Memory B cell (primary cell): ENCODE measurements at regions not wholly inside any gene's neighbourhood (a gene's known extent, or its start where the extent isn't known, plus 50 kb on each side); places are given as distances from the start of the nearest gene placed in this dataset.

ENCODE experiments used
- ATAC-seq: fragments of 150-1000 bp; cut with Tn5 transposase; 2 replicates; pipeline ENCODE4 v1.10.0; 2021; ENCODE audit warnings: low read depth, mild to moderate bottlenecking, moderate library complexity
- DNase-seq, 2 donors: peaks; one replicate each; pipeline ENCODE4 v3.0.0; 2022; ENCODE audit warnings: low spot score in 2 of 2
- H3K27ac Mint-ChIP-seq: one replicate; pipeline ENCODE4 v1.8.0; 2022; ENCODE audit warnings: mild to moderate bottlenecking, moderate library complexity, mixed read lengths
- H3K27me3 Mint-ChIP-seq: one replicate; pipeline ENCODE4 v1.8.0; 2022; ENCODE audit warnings: mixed read lengths
- H3K36me3 Mint-ChIP-seq: one replicate; pipeline ENCODE4 v1.8.0; 2022; ENCODE audit warnings: mild to moderate bottlenecking, mixed read lengths
- H3K4me1 Mint-ChIP-seq: one replicate; pipeline ENCODE4 v1.8.0; 2022; ENCODE audit warnings: mixed read lengths
- H3K4me3 Mint-ChIP-seq: one replicate; pipeline ENCODE4 v1.8.0; 2022; ENCODE audit warnings: mild to moderate bottlenecking, moderate library complexity, mixed read lengths
- H3K9me3 Mint-ChIP-seq: one replicate; pipeline ENCODE4 v1.8.0; 2022; ENCODE audit warnings: mixed read lengths

DNA sequence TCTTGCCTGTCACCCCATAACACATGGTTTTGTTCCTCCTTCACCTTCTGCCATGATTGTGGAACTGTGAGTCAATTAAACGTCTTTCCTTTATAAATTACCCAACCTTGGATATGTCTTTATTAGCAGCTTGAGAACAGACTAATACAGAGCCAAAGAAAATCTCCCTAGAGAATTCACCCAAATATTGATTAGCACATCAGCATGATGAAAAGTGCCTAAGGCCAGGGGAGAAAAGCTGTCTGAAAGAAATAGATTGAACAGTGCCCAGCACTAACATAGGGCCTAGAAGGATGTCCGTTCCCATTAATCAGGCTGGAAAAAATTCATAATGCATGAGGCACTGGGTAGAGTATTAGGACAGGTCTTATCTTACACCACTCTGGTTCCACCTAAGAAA lies 111.9 kb upstream of the CALN1 start:
- no peaks in the 10 kb centered on the region for H3K4me1 Mint-ChIP-seq
- DNase-seq (no peak), ATAC-seq (no peak)
- no peaks in the 10 kb centered on the region for H3K27me3 Mint-ChIP-seq
- H3K27ac Mint-ChIP-seq: no peak overlapping the region
- peaks cover 2% of the 10 kb centered on the region for H3K9me3 Mint-ChIP-seq
- H3K36me3 Mint-ChIP-seq: no peaks in the 10 kb centered on the region
- no peak overlapping the region for H3K4me3 Mint-ChIP-seq

- Mint-ChIP-seq H3K4me1 (no peaks in the 10 kb centered on the region), H3K4me3 (no peak overlapping the region)
Observed at GRCh38 chr7:72504061-72504706, 92.0 kb upstream of the CALN1 start.

GRCh38 chr7:72503644-72504043 lies 91.5 kb upstream of the CALN1 start:
- Mint-ChIP-seq H3K4me1 (no peaks in the 10 kb centered on the region), H3K36me3 (no peaks in the 10 kb centered on the region), H3K27me3 (no peaks in the 10 kb centered on the region), H3K4me3 (no peak overlapping the region), H3K9me3 (no peaks in the 10 kb centered on the region), H3K27ac (no peak overlapping the region)
- DNase-seq: no peak
- no peak for ATAC-seq

More at GRCh38 chr7:72504061-72504706, 92.0 kb upstream of the CALN1 start:
- no peak overlapping the region for H3K27ac Mint-ChIP-seq
- H3K9me3 Mint-ChIP-seq: no peaks in the 10 kb centered on the region
- ATAC-seq: no peak
- no peak for DNase-seq
- no peaks in the 10 kb centered on the region for H3K27me3 Mint-ChIP-seq
- no peaks in the 10 kb centered on the region for H3K36me3 Mint-ChIP-seq

DNA sequence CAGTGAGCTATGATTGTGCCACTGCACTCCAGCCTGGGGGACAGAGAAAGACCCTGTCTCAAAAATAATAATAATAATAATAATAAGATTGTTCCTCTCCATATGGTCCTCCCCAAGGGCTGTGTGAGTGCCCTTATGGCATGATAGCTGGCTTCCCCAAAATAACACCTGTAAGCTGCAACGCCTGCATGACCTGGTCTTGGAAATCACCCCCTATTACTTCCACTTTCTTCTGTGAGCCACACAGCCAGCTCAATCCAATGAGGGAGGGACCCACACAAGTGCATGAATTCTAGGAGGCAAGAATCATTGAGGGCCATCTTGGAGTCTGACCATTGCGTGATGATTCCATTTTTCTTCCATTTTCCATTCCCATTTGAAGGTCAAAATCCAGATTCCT lies 82.7 kb upstream of the CALN1 start:
- Mint-ChIP-seq H3K27ac (no peak overlapping the region), H3K9me3 (peaks cover 11% of the 10 kb centered on the region), H3K27me3 (no peaks in the 10 kb centered on the region), H3K36me3 (no peaks in the 10 kb centered on the region), H3K4me3 (no peak overlapping the region), H3K4me1 (no peaks in the 10 kb centered on the region)
- no peak for DNase-seq
- no peak for ATAC-seq

DNA sequence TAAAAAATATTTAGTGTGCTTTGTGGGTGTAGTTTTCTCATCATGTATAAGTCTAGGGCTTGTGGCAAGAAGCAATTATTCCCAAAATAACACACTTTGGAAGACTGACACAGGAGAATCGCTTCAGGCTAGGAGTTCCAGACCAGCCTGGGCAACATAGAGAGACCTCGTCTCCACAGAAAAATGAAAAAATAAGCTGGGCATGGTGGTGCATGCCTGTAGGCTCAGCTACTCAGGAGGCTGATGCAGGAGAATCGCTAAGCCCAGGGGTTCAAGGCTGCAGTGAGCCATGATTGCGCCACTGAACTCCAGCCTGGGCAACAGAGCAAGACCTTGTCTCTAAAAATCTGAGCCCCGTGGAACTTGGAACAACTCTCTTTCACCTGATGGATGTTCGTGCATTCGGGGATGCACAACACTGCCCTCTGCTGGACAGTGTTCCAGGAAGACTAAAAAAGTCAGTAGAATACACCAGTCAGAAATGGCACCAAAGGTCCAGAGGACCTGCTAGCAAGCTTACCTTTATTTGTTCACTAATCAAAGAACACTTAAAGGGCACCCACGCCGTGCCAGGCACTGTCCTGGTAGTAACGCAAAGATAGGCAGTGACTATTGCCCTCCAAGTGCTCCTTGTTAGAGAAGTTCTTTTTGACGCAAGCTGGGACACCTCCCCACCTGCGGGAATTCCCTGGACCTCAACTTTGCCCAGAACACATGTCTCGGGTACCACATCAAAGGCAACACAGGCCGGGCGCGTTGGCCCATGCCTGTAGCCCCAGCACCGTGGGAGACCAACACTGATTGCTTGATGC lies 81.9 kb upstream of the CALN1 start:
- no peak overlapping the region for H3K27ac Mint-ChIP-seq
- no peak overlapping the region for H3K4me3 Mint-ChIP-seq
- peak; percentile 24 to 41 for DNase-seq
- no peaks in the 10 kb centered on the region for H3K36me3 Mint-ChIP-seq
- H3K4me1 Mint-ChIP-seq: no peaks in the 10 kb centered on the region
- H3K9me3 Mint-ChIP-seq: peaks cover 11% of the 10 kb centered on the region
- no peak for ATAC-seq
- H3K27me3 Mint-ChIP-seq: no peaks in the 10 kb centered on the region

DNA sequence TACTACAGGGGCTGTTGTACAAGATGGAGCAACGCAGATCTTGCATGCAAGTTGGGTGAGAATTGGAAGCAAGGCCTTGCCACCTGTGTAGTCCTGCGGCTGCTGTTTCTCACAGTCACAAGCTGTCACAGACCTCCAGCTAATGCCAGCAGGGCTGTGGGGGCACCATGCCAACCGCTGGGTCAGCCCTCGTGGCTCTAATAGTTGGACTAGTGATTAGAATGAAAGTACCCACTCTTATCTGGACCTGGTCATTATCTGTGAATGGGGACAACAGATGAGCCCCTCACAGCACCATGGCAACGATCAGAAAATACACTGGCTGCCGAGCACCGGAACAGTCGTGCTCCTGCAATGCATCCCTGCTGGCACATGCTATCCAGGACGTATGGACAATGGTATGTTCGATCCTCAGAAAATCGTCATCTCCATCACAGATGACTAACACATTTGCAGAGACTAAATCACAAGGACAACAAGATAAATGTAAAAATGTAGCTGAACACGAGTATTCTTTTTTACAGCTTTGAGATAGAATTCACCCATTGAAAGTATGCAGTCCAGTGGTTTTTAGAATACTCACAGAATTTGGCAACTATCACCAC lies 80.4 kb upstream of the CALN1 start:
- no peaks in the 10 kb centered on the region for H3K4me1 Mint-ChIP-seq

DNA sequence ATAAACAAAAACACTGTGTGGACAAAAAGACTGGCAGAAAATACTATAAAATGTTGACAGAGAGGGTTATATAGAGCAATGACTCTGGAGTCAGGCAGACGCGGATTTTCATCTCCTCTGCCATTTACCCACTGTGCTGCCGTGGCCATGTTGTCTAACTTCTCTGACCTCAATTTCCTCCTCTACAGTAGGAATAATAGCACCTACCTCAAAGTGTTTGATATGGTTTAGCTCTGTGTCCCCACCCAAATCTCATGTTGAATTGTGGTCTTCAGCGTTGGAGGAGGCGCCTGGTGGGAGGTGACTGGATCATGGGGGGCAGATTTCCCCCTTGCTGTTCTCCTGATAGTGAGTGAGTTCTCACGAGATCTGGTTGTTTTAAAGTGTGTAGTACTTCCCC lies 78.2 kb upstream of the CALN1 start:
- no peaks in the 10 kb centered on the region for H3K27me3 Mint-ChIP-seq
- ATAC-seq (no peak), DNase-seq (no peak)
- H3K4me1 Mint-ChIP-seq: no peaks in the 10 kb centered on the region
- H3K4me3 Mint-ChIP-seq: no peak overlapping the region
- H3K9me3 Mint-ChIP-seq: peaks cover 10% of the 10 kb centered on the region
- no peak overlapping the region for H3K27ac Mint-ChIP-seq
- peaks cover 2% of the 10 kb centered on the region for H3K36me3 Mint-ChIP-seq

More for the DNA sequence above, 80.4 kb upstream of the CALN1 start:
- Mint-ChIP-seq H3K27ac (no peak overlapping the region), H3K9me3 (peaks cover 7% of the 10 kb centered on the region), H3K4me3 (no peak overlapping the region), H3K27me3 (no peaks in the 10 kb centered on the region), H3K36me3 (peaks cover 1% of the 10 kb centered on the region)
- no peak for ATAC-seq
- DNase-seq: no peak

DNA sequence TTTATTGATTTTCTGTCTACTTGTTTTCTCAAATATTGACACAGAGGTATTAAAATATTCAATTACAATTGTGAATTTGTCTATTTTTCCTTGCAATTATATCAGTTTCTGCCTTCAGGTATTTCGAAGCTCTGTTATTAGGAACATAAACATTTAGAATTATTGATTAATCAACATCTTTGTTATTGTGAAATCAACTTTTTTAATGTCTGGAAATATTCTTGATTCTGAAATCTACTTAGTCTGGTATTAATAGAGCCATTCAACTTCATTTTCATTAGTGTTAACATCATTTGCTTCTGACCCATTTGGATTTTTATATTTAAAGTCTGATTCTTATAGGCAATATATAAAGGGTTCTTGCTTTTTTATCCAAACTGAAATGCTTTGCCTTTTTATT lies 69.8 kb upstream of the CALN1 start:
- Mint-ChIP-seq H3K9me3 (peaks cover 5% of the 10 kb centered on the region), H3K4me1 (no peaks in the 10 kb centered on the region), H3K27me3 (no peaks in the 10 kb centered on the region), H3K36me3 (no peaks in the 10 kb centered on the region), H3K4me3 (no peak overlapping the region), H3K27ac (no peak overlapping the region)
- no peak for ATAC-seq
- DNase-seq: no peak

DNA sequence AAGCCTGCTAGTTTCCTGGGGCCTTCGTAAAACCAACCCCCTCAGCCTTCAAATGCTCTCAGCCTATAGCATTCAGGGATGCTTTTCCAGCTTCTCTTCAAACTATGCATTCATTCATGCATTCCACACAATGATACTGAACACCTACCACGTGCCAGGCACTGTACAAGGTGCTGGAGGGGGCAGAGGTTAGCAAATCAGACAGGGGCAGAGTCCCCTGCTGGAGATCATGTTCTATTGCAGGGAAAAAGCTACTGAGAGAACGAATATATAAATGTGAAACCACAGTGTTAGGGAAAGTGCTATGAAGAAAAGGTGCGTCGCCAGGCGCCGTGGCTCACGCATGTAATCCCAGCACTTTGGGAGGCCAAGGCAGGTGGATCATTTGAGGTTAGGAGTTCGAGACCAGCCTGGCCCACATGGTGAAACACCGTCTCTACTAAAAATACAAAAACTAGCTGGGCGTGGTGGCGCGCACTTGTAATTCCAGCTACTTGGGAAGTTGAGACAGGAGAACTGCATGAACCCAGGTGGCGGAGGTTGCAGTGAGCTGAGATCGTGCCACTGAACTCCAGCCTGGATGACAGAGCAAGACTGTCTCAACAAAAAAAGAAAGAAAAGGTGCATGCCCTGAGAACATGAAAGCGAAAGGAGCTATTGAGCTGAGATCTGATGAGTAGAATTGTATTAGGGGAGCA lies 64.6 kb upstream of the CALN1 start:
- no peak for ATAC-seq
- H3K27me3 Mint-ChIP-seq: peaks cover 3% of the 10 kb centered on the region
- no peak overlapping the region for H3K4me3 Mint-ChIP-seq

GRCh38 chr7:72467237-72467636 lies 55.1 kb upstream of the CALN1 start:
- no peak for ATAC-seq
- no peak overlapping the region for H3K4me3 Mint-ChIP-seq
- H3K27ac Mint-ChIP-seq: no peak overlapping the region
- no peak for DNase-seq
- H3K9me3 Mint-ChIP-seq: peaks cover 6% of the 10 kb centered on the region
- H3K27me3 Mint-ChIP-seq: peaks cover 4% of the 10 kb centered on the region
- no peaks in the 10 kb centered on the region for H3K4me1 Mint-ChIP-seq
- H3K36me3 Mint-ChIP-seq: no peaks in the 10 kb centered on the region

More for the DNA sequence above, 64.6 kb upstream of the CALN1 start:
- peaks cover 6% of the 10 kb centered on the region for H3K9me3 Mint-ChIP-seq
- no peak for DNase-seq
- no peak overlapping the region for H3K27ac Mint-ChIP-seq
- H3K4me1 Mint-ChIP-seq: no peaks in the 10 kb centered on the region
- no peaks in the 10 kb centered on the region for H3K36me3 Mint-ChIP-seq

- ATAC-seq: no peak
- no peak overlapping the region for H3K4me3 Mint-ChIP-seq
- no peaks in the 10 kb centered on the region for H3K36me3 Mint-ChIP-seq
- no peak for DNase-seq
- H3K27ac Mint-ChIP-seq: no peak overlapping the region
- peaks cover 6% of the 10 kb centered on the region for H3K9me3 Mint-ChIP-seq
- peaks cover 2% of the 10 kb centered on the region for H3K27me3 Mint-ChIP-seq
- no peaks in the 10 kb centered on the region for H3K4me1 Mint-ChIP-seq
Observed at GRCh38 chr7:72466797-72467196, 54.7 kb upstream of the CALN1 start.

DNA sequence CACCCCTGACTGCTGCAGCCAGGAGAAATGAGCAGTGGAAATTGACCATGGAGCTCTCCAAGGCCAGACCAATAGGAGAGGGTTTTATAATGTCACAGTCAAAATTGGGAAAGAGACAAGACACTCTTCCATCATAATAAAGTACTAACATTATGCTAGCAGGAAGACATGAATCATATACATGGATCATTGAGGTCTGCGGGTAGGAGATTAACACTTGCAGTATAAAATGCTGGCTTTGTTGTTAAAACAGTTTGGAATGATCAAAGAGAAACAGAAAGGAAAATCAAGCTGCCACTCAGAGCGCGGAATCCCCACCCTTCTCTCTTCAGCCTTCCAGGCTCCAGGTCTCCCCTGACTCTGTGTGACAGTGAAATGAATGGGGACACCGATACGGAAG lies 53.4 kb upstream of the CALN1 start:
- ATAC-seq: no peak
- no peaks in the 10 kb centered on the region for H3K4me1 Mint-ChIP-seq
- H3K27me3 Mint-ChIP-seq: peaks cover 2% of the 10 kb centered on the region
- no peak overlapping the region for H3K4me3 Mint-ChIP-seq
- H3K36me3 Mint-ChIP-seq: no peaks in the 10 kb centered on the region
- peaks cover 6% of the 10 kb centered on the region for H3K9me3 Mint-ChIP-seq
- H3K27ac Mint-ChIP-seq: no peak overlapping the region
- DNase-seq: no peak

- Mint-ChIP-seq H3K27ac (no peak overlapping the region), H3K4me3 (no peak overlapping the region), H3K4me1 (no peaks in the 10 kb centered on the region), H3K27me3 (peaks cover 2% of the 10 kb centered on the region), H3K9me3 (peaks cover 2% of the 10 kb centered on the region), H3K36me3 (no peaks in the 10 kb centered on the region)
- DNase-seq (no peak), ATAC-seq (no peak)
Observed at GRCh38 chr7:72462311-72462710, 50.2 kb upstream of the CALN1 start.
